Prostate gland (tissue), 2 donors: ENCODE measurements at regions not wholly inside any gene's neighbourhood (a gene's known extent, or its start where the extent isn't known, plus 50 kb on each side); places are given as distances from the start of the nearest gene placed in this dataset.

Experiments used
- DNase-seq: peaks from one replicate; pipeline ENCODE4 v3.0.0-alpha.2; 2019; ENCODE audit warnings: low spot score
- H3K27ac ChIP-seq, 2 donors: fragments of 200-600 bp; sonication (generic); 2 replicates each; pipeline ENCODE4 v1.5.1; 2017 to 2019
- H3K27me3 ChIP-seq: fragments of 200-600 bp; sonication (generic); replicated peaks from 2 replicates; pipeline ENCODE4 v1.5.1; 2019; ENCODE audit not compliant: insufficient read depth
- H3K36me3 ChIP-seq, 2 donors: fragments of 200-600 bp; sonication (generic); 1 replicate in 1 of 2; 2 replicates in 1 of 2; pipeline versions ENCODE4 v1.5.1 to v1.8.1; 2017 to 2019
- H3K4me1 ChIP-seq: fragments of 200-600 bp; sonication (generic); replicated peaks from 2 replicates; pipeline ENCODE4 v1.5.1; 2019
- H3K4me3 ChIP-seq, 2 donors: fragments of 200-600 bp; sonication (generic); 2 replicates each; pipeline ENCODE4 v1.5.1; 2017 to 2019
- H3K9me3 ChIP-seq: fragments of 200-600 bp; sonication (generic); 2 replicates; pipeline ENCODE4 v1.5.1; 2017
- POLR2A ChIP-seq: fragments of 450-650 bp; IDR thresholded peaks from one replicate; pipeline ENCODE4 v1.6.1; 2016; ENCODE audit warnings: antibody characterized with exemption, mild to moderate bottlenecking
- POLR2AphosphoS5 ChIP-seq: sonication (generic); formaldehyde crosslinking; IDR thresholded peaks from one replicate; pipeline ENCODE4 v1.6.1; 2017; ENCODE audit warnings: antibody characterized with exemption
- WGBS: methylation state at CpG from one replicate; pipeline ENCODE4 v1.1.5; 2018; 5-methylcytosine and 5-hydroxymethylcytosine counted together
- intact Hi-C: fragments of 100-400 bp; cut with DNase I; formaldehyde crosslinking; loops from one replicate; pipeline ENCODE4 v1.14.2; 2022
- TF ChIP-seq, protein P1 (sequence below), 4 experiments: fragments of 200-600 bp in 2 of 4; fragments of 450-650 bp in 2 of 4; sonication (generic) in 2 of 4; IDR thresholded peaks; 1 replicate in 3 of 4; 2 replicates in 1 of 4; pipeline ENCODE4 v1.5.1; 2016 to 2019; ENCODE audit warnings: antibody characterized with exemption in 4 of 4, mild to moderate bottlenecking in 2 of 4, moderate library complexity in 2 of 4

- Histone ChIP-seq H3K36me3 (no peaks in the 10 kb centered on the region), H3K4me3 (no peak overlapping the region), H3K4me1 (no peaks in the 10 kb centered on the region), H3K27ac (no peak overlapping the region), H3K9me3 (no peaks in the 10 kb centered on the region), H3K27me3 (no peaks in the 10 kb centered on the region)
- 92% methylated on average over 6 of the region's 6 CpGs for WGBS
- no peak for DNase-seq
- TF ChIP-seq POLR2A (no peak), POLR2AphosphoS5 (no peak)
- TF ChIP-seq, protein P1, sequence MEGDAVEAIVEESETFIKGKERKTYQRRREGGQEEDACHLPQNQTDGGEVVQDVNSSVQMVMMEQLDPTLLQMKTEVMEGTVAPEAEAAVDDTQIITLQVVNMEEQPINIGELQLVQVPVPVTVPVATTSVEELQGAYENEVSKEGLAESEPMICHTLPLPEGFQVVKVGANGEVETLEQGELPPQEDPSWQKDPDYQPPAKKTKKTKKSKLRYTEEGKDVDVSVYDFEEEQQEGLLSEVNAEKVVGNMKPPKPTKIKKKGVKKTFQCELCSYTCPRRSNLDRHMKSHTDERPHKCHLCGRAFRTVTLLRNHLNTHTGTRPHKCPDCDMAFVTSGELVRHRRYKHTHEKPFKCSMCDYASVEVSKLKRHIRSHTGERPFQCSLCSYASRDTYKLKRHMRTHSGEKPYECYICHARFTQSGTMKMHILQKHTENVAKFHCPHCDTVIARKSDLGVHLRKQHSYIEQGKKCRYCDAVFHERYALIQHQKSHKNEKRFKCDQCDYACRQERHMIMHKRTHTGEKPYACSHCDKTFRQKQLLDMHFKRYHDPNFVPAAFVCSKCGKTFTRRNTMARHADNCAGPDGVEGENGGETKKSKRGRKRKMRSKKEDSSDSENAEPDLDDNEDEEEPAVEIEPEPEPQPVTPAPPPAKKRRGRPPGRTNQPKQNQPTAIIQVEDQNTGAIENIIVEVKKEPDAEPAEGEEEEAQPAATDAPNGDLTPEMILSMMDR (IDR thresholded peaks at IDR 0.05), result no peak
- intact Hi-C loops, result no loop called here
These were observed 203.1 kb downstream of the AASDH start for GRCh38 chr4:56184214-56184613.

DNA sequence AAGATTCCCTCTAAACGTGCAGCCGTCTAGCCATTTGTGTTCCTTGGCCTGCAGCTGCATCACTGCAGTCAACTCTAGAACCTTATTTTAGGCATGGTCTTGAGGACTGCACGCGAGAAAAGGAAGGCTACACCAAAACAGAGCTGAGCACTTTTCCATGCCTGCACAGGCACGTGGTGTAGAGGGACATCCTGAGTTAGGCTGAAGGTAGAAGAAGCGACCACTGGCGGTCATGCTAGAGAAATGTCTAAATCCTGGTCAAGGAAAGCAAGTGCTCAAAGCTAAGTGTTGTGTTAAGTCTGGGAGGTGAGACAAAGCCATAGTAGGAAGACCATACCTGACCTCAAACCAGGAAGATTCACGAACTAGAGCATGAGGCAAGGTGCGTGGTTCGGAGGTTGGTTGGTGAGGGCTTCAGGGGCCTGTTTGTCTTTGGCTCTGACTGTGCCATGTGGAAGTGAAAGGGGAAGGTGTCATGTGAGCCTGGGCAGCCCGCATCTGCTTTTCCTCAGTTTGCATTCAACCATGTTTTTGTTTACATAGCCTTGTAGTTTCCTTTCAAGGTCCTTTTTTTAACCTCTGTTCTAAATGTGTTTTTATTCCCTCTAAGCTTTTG, 203.8 kb downstream of the AASDH start:
- Histone ChIP-seq H3K4me3 (no peak overlapping the region), H3K27ac (no peak overlapping the region), H3K36me3 (no peaks in the 10 kb centered on the region), H3K4me1 (no peaks in the 10 kb centered on the region), H3K9me3 (no peaks in the 10 kb centered on the region), H3K27me3 (no peaks in the 10 kb centered on the region)
- DNase-seq, result no peak
- intact Hi-C loops, result no loop called here
- WGBS, result 89% methylated on average over 11 of the region's 11 CpGs
- TF ChIP-seq POLR2AphosphoS5, result no peak
- TF ChIP-seq, protein P1 (IDR thresholded peaks at IDR 0.05), result no peak
- no peak for TF ChIP-seq POLR2A

GRCh38 chr4:56182356-56182755, 204.9 kb downstream of the AASDH start:
- intact Hi-C loops, result no loop called here
- WGBS, result 84% methylated on average over 6 of the region's 6 CpGs
- Histone ChIP-seq H3K4me1 (no peaks in the 10 kb centered on the region), H3K9me3 (no peaks in the 10 kb centered on the region), H3K27me3 (no peaks in the 10 kb centered on the region), H3K4me3 (no peak overlapping the region), H3K36me3 (no peaks in the 10 kb centered on the region), H3K27ac (no peak overlapping the region)
- no peak for DNase-seq
- TF ChIP-seq, protein P1 (IDR thresholded peaks at IDR 0.05), result no peak
- TF ChIP-seq POLR2AphosphoS5 (no peak), POLR2A (no peak)

DNA sequence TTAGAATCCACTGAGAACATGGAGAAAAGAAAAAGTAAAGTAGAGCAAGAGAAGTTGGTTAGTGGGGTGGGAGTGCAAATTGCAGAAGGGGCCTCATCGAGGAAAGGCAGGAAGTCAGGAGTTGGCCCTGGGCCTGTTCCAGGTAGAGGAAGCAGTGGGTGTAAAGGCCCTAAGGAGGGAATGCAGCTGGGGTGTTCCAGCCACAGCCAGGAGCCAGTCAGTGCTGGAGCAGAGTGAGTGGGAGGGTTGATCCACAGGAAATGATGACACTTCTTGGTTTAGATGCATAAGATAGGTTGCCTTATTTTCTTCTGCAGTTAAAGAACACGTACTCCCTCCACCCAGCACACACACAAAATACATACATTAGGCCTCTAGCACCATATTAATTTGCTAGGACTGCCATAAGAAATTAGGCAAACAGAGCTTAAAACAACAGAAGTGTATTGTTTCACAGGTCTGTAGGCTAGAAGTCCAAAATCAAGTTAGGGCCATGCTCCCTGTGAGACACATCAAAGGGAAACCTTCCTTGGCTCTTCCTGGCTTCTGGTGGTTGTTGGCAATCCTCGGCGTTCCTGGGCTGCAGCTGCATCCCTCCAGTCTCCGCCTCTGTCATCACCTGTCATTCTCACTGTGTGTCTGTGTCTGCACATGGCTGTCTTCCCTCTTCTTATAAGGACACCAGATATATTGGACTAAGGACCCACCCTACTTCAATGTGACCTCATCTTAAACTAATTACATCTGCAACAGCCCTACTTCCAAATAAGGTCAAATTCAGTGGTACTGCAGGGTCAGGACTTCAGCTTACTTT, 205.9 kb downstream of the AASDH start:
- no peaks in the 10 kb centered on the region for H3K36me3 ChIP-seq
- TF ChIP-seq, protein P1 (IDR thresholded peaks at IDR 0.05), result no peak
- TF ChIP-seq POLR2AphosphoS5 (no peak), POLR2A (no peak)
- H3K27me3 ChIP-seq, result no peaks in the 10 kb centered on the region
- no peaks in the 10 kb centered on the region for H3K9me3 ChIP-seq
- H3K4me3 ChIP-seq, result no peak overlapping the region
- DNase-seq, result no peak
- H3K27ac ChIP-seq, result no peak overlapping the region
- H3K4me1 ChIP-seq, result no peaks in the 10 kb centered on the region
- WGBS, result 47% methylated on average over 5 of the region's 5 CpGs
- intact Hi-C loops, result no loop called here

DNA sequence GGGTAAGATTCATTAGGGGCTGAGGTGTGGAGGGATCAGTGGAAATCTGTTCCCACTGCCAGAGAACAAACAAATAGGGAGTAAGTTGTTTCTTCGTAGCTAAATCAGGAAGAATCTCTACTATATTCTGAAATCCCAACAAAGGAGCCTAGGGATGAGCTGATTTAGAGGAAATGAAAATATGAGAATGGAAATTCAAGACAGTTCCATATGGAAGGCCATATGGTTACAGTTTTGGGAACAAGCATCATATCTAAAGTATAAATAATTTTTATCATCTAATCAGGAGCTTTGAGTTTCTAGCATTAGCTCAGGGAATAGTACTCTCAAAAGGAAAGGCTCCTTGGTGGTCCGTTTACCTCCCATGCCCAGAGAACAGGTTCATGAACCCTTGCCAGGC, 218.2 kb downstream of the AASDH start:
- TF ChIP-seq, protein P1 (IDR thresholded peaks at IDR 0.05), result no peak
- no peak for TF ChIP-seq POLR2A
- H3K4me3 ChIP-seq, result no peak overlapping the region
- no peaks in the 10 kb centered on the region for H3K9me3 ChIP-seq
- H3K27me3 ChIP-seq, result no peaks in the 10 kb centered on the region
- 91% methylated on average over 2 of the region's 2 CpGs for WGBS
- H3K36me3 ChIP-seq, result no peaks in the 10 kb centered on the region
- H3K27ac ChIP-seq, result no peak overlapping the region
- no peak for DNase-seq
- intact Hi-C loops, result no loop called here
- no peaks in the 10 kb centered on the region for H3K4me1 ChIP-seq
